ENCODE measurements at regions not wholly inside any gene's neighbourhood (a gene's known extent, or its start where the extent isn't known, plus 50 kb on each side); places are given as distances from the start of the nearest gene placed in this dataset.
"Not testable (repeated sequence)": the region's sequence is repeated elsewhere in the genome, so short reads cannot be mapped to it uniquely, and the experiment has no call there.

GRCh38 chr11:37306563-37306962, 708.5 kb upstream of the RAG2 start:
- H3K4me1 Mint-ChIP-seq (ENCODE audit: low read depth), result no peaks in the 10 kb centered on the region

GRCh38 chr11:37301405-37301804, 703.4 kb upstream of the RAG2 start:
- H3K9me3 Mint-ChIP-seq (ENCODE audit: low read depth), result peaks cover 19% of the 10 kb centered on the region
- not testable (repeated sequence) for H3K27ac Mint-ChIP-seq (ENCODE audit: unreplicated experiment); H3K36me3 Mint-ChIP-seq (ENCODE audit: low read depth); H3K27me3 Mint-ChIP-seq (ENCODE audit: low read depth); DNase-seq (ENCODE audit: low spot score); H3K4me3 Mint-ChIP-seq (ENCODE audit: unreplicated experiment); H3K4me1 Mint-ChIP-seq (ENCODE audit: low read depth)

More at GRCh38 chr11:37306563-37306962, 708.5 kb upstream of the RAG2 start:
- Mint-ChIP-seq H3K27me3 (ENCODE audit: low read depth) (no peaks in the 10 kb centered on the region), H3K4me3 (ENCODE audit: unreplicated experiment) (no peak overlapping the region), H3K9me3 (ENCODE audit: low read depth) (peaks cover 18% of the 10 kb centered on the region), H3K27ac (ENCODE audit: unreplicated experiment) (no peak overlapping the region), H3K36me3 (ENCODE audit: low read depth) (no peaks in the 10 kb centered on the region)
- TF ChIP-seq CTCF (IDR thresholded peaks at IDR 0.05), result no peak
- DNase-seq (ENCODE audit: low spot score), result no peak

GRCh38 chr11:37298173-37298572, 700.1 kb upstream of the RAG2 start:
- H3K4me3 Mint-ChIP-seq (ENCODE audit: unreplicated experiment), result no peak overlapping the region
- no peaks in the 10 kb centered on the region for H3K4me1 Mint-ChIP-seq (ENCODE audit: low read depth)
- peaks cover 31% of the 10 kb centered on the region for H3K9me3 Mint-ChIP-seq (ENCODE audit: low read depth)
- no peak for DNase-seq (ENCODE audit: low spot score)
- peaks cover 2% of the 10 kb centered on the region for H3K36me3 Mint-ChIP-seq (ENCODE audit: low read depth)
- TF ChIP-seq CTCF (IDR thresholded peaks at IDR 0.05), result no peak
- H3K27me3 Mint-ChIP-seq (ENCODE audit: low read depth), result no peaks in the 10 kb centered on the region
- no peak overlapping the region for H3K27ac Mint-ChIP-seq (ENCODE audit: unreplicated experiment)

GRCh38 chr11:37286890-37287289, 688.9 kb upstream of the RAG2 start:
- Mint-ChIP-seq H3K27me3 (ENCODE audit: low read depth) (no peaks in the 10 kb centered on the region), H3K27ac (ENCODE audit: unreplicated experiment) (no peak overlapping the region), H3K4me1 (ENCODE audit: low read depth) (no peaks in the 10 kb centered on the region), H3K9me3 (ENCODE audit: low read depth) (peaks cover 2% of the 10 kb centered on the region), H3K4me3 (ENCODE audit: unreplicated experiment) (no peak overlapping the region), H3K36me3 (ENCODE audit: low read depth) (no peaks in the 10 kb centered on the region)
- no peak for TF ChIP-seq CTCF (IDR thresholded peaks at IDR 0.05)
- no peak for DNase-seq (ENCODE audit: low spot score)

- H3K36me3 Mint-ChIP-seq (ENCODE audit: low read depth), result no peaks in the 10 kb centered on the region
- no peaks in the 10 kb centered on the region for H3K4me1 Mint-ChIP-seq (ENCODE audit: low read depth)
- peaks cover 8% of the 10 kb centered on the region for H3K27me3 Mint-ChIP-seq (ENCODE audit: low read depth)
- DNase-seq (ENCODE audit: low spot score), result no peak
- H3K9me3 Mint-ChIP-seq (ENCODE audit: low read depth), result no peaks in the 10 kb centered on the region
- TF ChIP-seq CTCF (IDR thresholded peaks at IDR 0.05), result no peak
- no peak overlapping the region for H3K4me3 Mint-ChIP-seq (ENCODE audit: unreplicated experiment)
- no peak overlapping the region for H3K27ac Mint-ChIP-seq (ENCODE audit: unreplicated experiment)
Measured at GRCh38 chr11:37282367-37282766, 684.3 kb upstream of the RAG2 start.

GRCh38 chr11:37280200-37280599, 682.2 kb upstream of the RAG2 start:
- Mint-ChIP-seq H3K4me1 (ENCODE audit: low read depth) (no peaks in the 10 kb centered on the region), H3K4me3 (ENCODE audit: unreplicated experiment) (no peak overlapping the region), H3K27ac (ENCODE audit: unreplicated experiment) (no peak overlapping the region), H3K9me3 (ENCODE audit: low read depth) (no peaks in the 10 kb centered on the region), H3K36me3 (ENCODE audit: low read depth) (no peaks in the 10 kb centered on the region), H3K27me3 (ENCODE audit: low read depth) (peaks cover 10% of the 10 kb centered on the region)
- DNase-seq (ENCODE audit: low spot score), result no peak
- TF ChIP-seq CTCF (IDR thresholded peaks at IDR 0.05), result no peak

Measured in chondrocyte (in vitro differentiated cells).